Activated naive CD8-positive, alpha-beta T cell treated with anti-CD3 and anti-CD28 coated beads for 36 hours (primary cell): ENCODE measurements at regions not wholly inside any gene's neighbourhood (a gene's known extent, or its start where the extent isn't known, plus 50 kb on each side); places are given as distances from the start of the nearest gene placed in this dataset.

Experiments used
- DNase-seq: peaks from one replicate; pipeline ENCODE4 v3.0.0; 2021
- H3K27ac Mint-ChIP-seq: one replicate; pipeline ENCODE4 v1.8.0; 2022; ENCODE audit warnings: mild to moderate bottlenecking, moderate library complexity, mixed read lengths
- H3K27me3 Mint-ChIP-seq: one replicate; pipeline ENCODE4 v1.8.0; 2022; ENCODE audit warnings: mild to moderate bottlenecking, mixed read lengths
- H3K36me3 Mint-ChIP-seq: one replicate; pipeline ENCODE4 v1.8.0; 2021; ENCODE audit warnings: mild to moderate bottlenecking, mixed read lengths
- H3K4me1 Mint-ChIP-seq: one replicate; pipeline ENCODE4 v1.8.0; 2021; ENCODE audit warnings: mixed read lengths
- H3K4me3 Mint-ChIP-seq: one replicate; pipeline ENCODE4 v1.8.0; 2022; ENCODE audit warnings: mild to moderate bottlenecking, moderate library complexity, mixed read lengths
- H3K9me3 Mint-ChIP-seq: one replicate; pipeline ENCODE4 v1.8.0; 2022; ENCODE audit warnings: mixed read lengths

- Mint-ChIP-seq H3K27me3 (no peaks in the 10 kb centered on the region), H3K9me3 (peaks cover 4% of the 10 kb centered on the region), H3K36me3 (no peaks in the 10 kb centered on the region), H3K4me1 (no peaks in the 10 kb centered on the region), H3K4me3 (no peak overlapping the region), H3K27ac (no peak overlapping the region)
- DNase-seq = no peak
Observed at GRCh38 chr3:95168526-95168925, 1105.7 kb downstream of the NSUN3 start.

- Mint-ChIP-seq H3K27me3 (no peaks in the 10 kb centered on the region), H3K36me3 (no peaks in the 10 kb centered on the region), H3K27ac (no peak overlapping the region), H3K9me3 (peaks cover 2% of the 10 kb centered on the region), H3K4me1 (no peaks in the 10 kb centered on the region), H3K4me3 (no peak overlapping the region)
- no peak for DNase-seq
Observed at GRCh38 chr3:95172164-95172943, 1109.5 kb downstream of the NSUN3 start.

- Mint-ChIP-seq H3K27ac (no peak overlapping the region), H3K4me3 (no peak overlapping the region), H3K4me1 (no peaks in the 10 kb centered on the region), H3K36me3 (no peaks in the 10 kb centered on the region), H3K9me3 (peaks cover 2% of the 10 kb centered on the region), H3K27me3 (no peaks in the 10 kb centered on the region)
- DNase-seq = no peak
Observed at GRCh38 chr3:95177096-95177495, 1114.2 kb downstream of the NSUN3 start.

GRCh38 chr3:95184038-95184437 is 1121.2 kb downstream of the NSUN3 start:
- DNase-seq = no peak
- no peak overlapping the region for H3K27ac Mint-ChIP-seq
- no peak overlapping the region for H3K4me3 Mint-ChIP-seq
- no peaks in the 10 kb centered on the region for H3K27me3 Mint-ChIP-seq
- no peaks in the 10 kb centered on the region for H3K4me1 Mint-ChIP-seq
- peaks cover 3% of the 10 kb centered on the region for H3K9me3 Mint-ChIP-seq
- no peaks in the 10 kb centered on the region for H3K36me3 Mint-ChIP-seq

GRCh38 chr3:95189348-95189747 is 1126.5 kb downstream of the NSUN3 start:
- Mint-ChIP-seq H3K4me1 (no peaks in the 10 kb centered on the region), H3K27ac (no peak overlapping the region), H3K4me3 (no peak overlapping the region), H3K36me3 (no peaks in the 10 kb centered on the region), H3K9me3 (peaks cover 2% of the 10 kb centered on the region), H3K27me3 (no peaks in the 10 kb centered on the region)
- DNase-seq = no peak

- H3K4me1 Mint-ChIP-seq = no peaks in the 10 kb centered on the region
- no peak overlapping the region for H3K27ac Mint-ChIP-seq
- peaks cover 2% of the 10 kb centered on the region for H3K9me3 Mint-ChIP-seq
Observed at GRCh38 chr3:95197661-95198060, 1134.8 kb downstream of the NSUN3 start.

GRCh38 chr3:95200384-95200783 is 1137.5 kb downstream of the NSUN3 start:
- no peaks in the 10 kb centered on the region for H3K27me3 Mint-ChIP-seq
- no peak overlapping the region for H3K27ac Mint-ChIP-seq
- no peaks in the 10 kb centered on the region for H3K4me1 Mint-ChIP-seq
- DNase-seq = no peak
- H3K4me3 Mint-ChIP-seq = no peak overlapping the region
- no peaks in the 10 kb centered on the region for H3K36me3 Mint-ChIP-seq
- peaks cover 8% of the 10 kb centered on the region for H3K9me3 Mint-ChIP-seq

More at GRCh38 chr3:95197661-95198060, 1134.8 kb downstream of the NSUN3 start:
- H3K36me3 Mint-ChIP-seq = no peaks in the 10 kb centered on the region
- DNase-seq = no peak
- no peaks in the 10 kb centered on the region for H3K27me3 Mint-ChIP-seq
- no peak overlapping the region for H3K4me3 Mint-ChIP-seq

GRCh38 chr3:95210878-95211277 is 1148.0 kb downstream of the NSUN3 start:
- Mint-ChIP-seq H3K9me3 (peaks cover 1% of the 10 kb centered on the region), H3K36me3 (no peaks in the 10 kb centered on the region), H3K27me3 (no peaks in the 10 kb centered on the region), H3K4me3 (no peak overlapping the region), H3K27ac (no peak overlapping the region), H3K4me1 (no peaks in the 10 kb centered on the region)
- DNase-seq = no peak

GRCh38 chr3:95212117-95212516 is 1149.3 kb downstream of the NSUN3 start:
- H3K4me1 Mint-ChIP-seq = no peaks in the 10 kb centered on the region
- H3K27ac Mint-ChIP-seq = no peak overlapping the region
- H3K36me3 Mint-ChIP-seq = no peaks in the 10 kb centered on the region
- no peaks in the 10 kb centered on the region for H3K27me3 Mint-ChIP-seq
- H3K9me3 Mint-ChIP-seq = peaks cover 1% of the 10 kb centered on the region
- no peak overlapping the region for H3K4me3 Mint-ChIP-seq
- no peak for DNase-seq

- Mint-ChIP-seq H3K27me3 (no peaks in the 10 kb centered on the region), H3K9me3 (peaks cover 5% of the 10 kb centered on the region), H3K27ac (no peak overlapping the region), H3K4me1 (no peaks in the 10 kb centered on the region), H3K36me3 (no peaks in the 10 kb centered on the region), H3K4me3 (no peak overlapping the region)
- no peak for DNase-seq
Observed at GRCh38 chr3:95215437-95215957, 1152.6 kb downstream of the NSUN3 start.

GRCh38 chr3:95217661-95218060 is 1154.8 kb downstream of the NSUN3 start:
- Mint-ChIP-seq H3K4me3 (no peak overlapping the region), H3K4me1 (no peaks in the 10 kb centered on the region), H3K27me3 (no peaks in the 10 kb centered on the region), H3K27ac (no peak overlapping the region), H3K9me3 (peaks cover 7% of the 10 kb centered on the region), H3K36me3 (no peaks in the 10 kb centered on the region)
- DNase-seq = no peak

- no peaks in the 10 kb centered on the region for H3K27me3 Mint-ChIP-seq
- no peak overlapping the region for H3K4me3 Mint-ChIP-seq
- no peaks in the 10 kb centered on the region for H3K4me1 Mint-ChIP-seq
- no peak for DNase-seq
- peaks cover 9% of the 10 kb centered on the region for H3K9me3 Mint-ChIP-seq
- no peaks in the 10 kb centered on the region for H3K36me3 Mint-ChIP-seq
- H3K27ac Mint-ChIP-seq = no peak overlapping the region
Observed at GRCh38 chr3:95218484-95218883, 1155.6 kb downstream of the NSUN3 start.

GRCh38 chr3:95226437-95226836 is 1163.6 kb downstream of the NSUN3 start:
- Mint-ChIP-seq H3K36me3 (no peaks in the 10 kb centered on the region), H3K27me3 (no peaks in the 10 kb centered on the region), H3K4me3 (no peak overlapping the region), H3K4me1 (no peaks in the 10 kb centered on the region), H3K9me3 (peaks cover 13% of the 10 kb centered on the region), H3K27ac (no peak overlapping the region)
- no peak for DNase-seq

- Mint-ChIP-seq H3K27me3 (no peaks in the 10 kb centered on the region), H3K4me1 (no peaks in the 10 kb centered on the region), H3K4me3 (no peak overlapping the region), H3K27ac (no peak overlapping the region), H3K36me3 (no peaks in the 10 kb centered on the region), H3K9me3 (peaks cover 13% of the 10 kb centered on the region)
- no peak for DNase-seq
Observed at GRCh38 chr3:95227092-95227491, 1164.2 kb downstream of the NSUN3 start.

GRCh38 chr3:95228416-95228815 is 1165.6 kb downstream of the NSUN3 start:
- Mint-ChIP-seq H3K27ac (no peak overlapping the region), H3K4me3 (no peak overlapping the region), H3K9me3 (peaks cover 13% of the 10 kb centered on the region), H3K27me3 (no peaks in the 10 kb centered on the region), H3K36me3 (no peaks in the 10 kb centered on the region), H3K4me1 (no peaks in the 10 kb centered on the region)
- DNase-seq = no peak

- peaks cover 2% of the 10 kb centered on the region for H3K9me3 Mint-ChIP-seq
- H3K4me1 Mint-ChIP-seq = no peaks in the 10 kb centered on the region
- no peak for DNase-seq
- H3K27ac Mint-ChIP-seq = no peak overlapping the region
- H3K36me3 Mint-ChIP-seq = no peaks in the 10 kb centered on the region
- H3K27me3 Mint-ChIP-seq = no peaks in the 10 kb centered on the region
- H3K4me3 Mint-ChIP-seq = no peak overlapping the region
Observed at GRCh38 chr3:95235916-95236315, 1173.1 kb downstream of the NSUN3 start.
